IMR-90 (cell line): ENCODE measurements at regions not wholly inside any gene's neighbourhood (a gene's known extent, or its start where the extent isn't known, plus 50 kb on each side); places are given as distances from the start of the nearest gene placed in this dataset.

Experiments
- BHLHE40 ChIP-seq: fragments of 150-350 bp; IDR thresholded peaks from 2 replicates; pipeline ENCODE4 v1.6.1; 2016; ENCODE audit warnings: mild to moderate bottlenecking, low read depth, low read length
- CEBPB ChIP-seq: IDR thresholded peaks from 2 replicates; pipeline ENCODE4 v1.6.1; 2012; ENCODE audit warnings: low read depth, low read length, improper control_type of control experiment
- CTCF ChIP-seq: conservative IDR thresholded peaks from 2 replicates; pipeline ENCODE4 v1.5.1; 2012; ENCODE audit warnings: mild to moderate bottlenecking, low read depth, low read length, improper control_type of control experiment
- ELK1 ChIP-seq: fragments of 150-350 bp; IDR thresholded peaks from 2 replicates; pipeline ENCODE4 v1.6.1; 2016; ENCODE audit warnings: low read depth, mild to moderate bottlenecking, low read length, moderate library complexity, borderline replicate concordance
- FOS ChIP-seq: fragments of 150-350 bp; IDR thresholded peaks from 2 replicates; pipeline ENCODE4 v1.6.1; 2016; ENCODE audit warnings: low read depth, low read length
- MAFK ChIP-seq: IDR thresholded peaks from 2 replicates; pipeline ENCODE4 v1.6.1; 2012; ENCODE audit warnings: low read depth, low read length, improper control_type of control experiment
- MAZ ChIP-seq: IDR thresholded peaks from 2 replicates; pipeline ENCODE4 v1.6.1; 2012; ENCODE audit warnings: low read depth, mild to moderate bottlenecking, low read length, improper control_type of control experiment, moderate library complexity, borderline replicate concordance
- NFE2L2 ChIP-seq: fragments of 150-350 bp; IDR thresholded peaks from 2 replicates; pipeline ENCODE4 v1.6.1; 2016; ENCODE audit warnings: low read depth, mild to moderate bottlenecking, low read length
- POLR2A ChIP-seq: IDR thresholded peaks from 2 replicates; pipeline ENCODE4 v1.6.1; 2012; ENCODE audit warnings: mild to moderate bottlenecking, low read depth, low read length
- RAD21 ChIP-seq: IDR thresholded peaks from 2 replicates; pipeline ENCODE4 v1.6.1; 2012; ENCODE audit warnings: low read length, improper control_type of control experiment
- RCOR1 ChIP-seq: IDR thresholded peaks from 2 replicates; pipeline ENCODE4 v1.6.1; 2012; ENCODE audit warnings: mild to moderate bottlenecking, low read length, improper control_type of control experiment; ENCODE audit not compliant: insufficient replicate concordance
- RFX5 ChIP-seq: IDR thresholded peaks from 2 replicates; pipeline ENCODE4 v1.8.0; 2012; ENCODE audit warnings: low read depth, mild to moderate bottlenecking, low read length, moderate library complexity

DNA sequence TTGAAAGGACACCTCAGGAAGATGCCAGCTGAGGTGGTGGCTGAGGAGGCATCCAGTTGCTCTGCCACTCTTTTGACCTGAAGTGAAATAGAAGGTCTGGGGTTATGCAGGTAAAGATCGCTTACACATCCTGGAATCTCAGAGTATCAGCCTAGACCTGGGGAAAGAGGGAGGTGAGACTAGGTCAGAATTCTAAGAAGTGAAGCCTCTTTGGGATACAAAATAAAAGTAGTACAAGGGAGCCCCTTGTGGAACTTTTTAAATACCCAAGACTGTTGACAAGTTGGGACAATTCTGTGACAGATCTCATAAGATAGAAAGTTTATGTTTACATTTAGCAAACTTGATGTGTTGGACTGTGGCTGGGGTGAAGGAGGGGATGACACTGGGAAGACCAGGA is 263.1 kb downstream of the SPRY1 start:
- TF ChIP-seq RFX5 (no peak), BHLHE40 (no peak), CTCF (peak; percentile 41), CEBPB (no peak), POLR2A (no peak), RCOR1 (no peak), ELK1 (no peak), NFE2L2 (no peak), MAZ (no peak), RAD21 (peak; percentile 44), FOS (no peak), MAFK (no peak)
